GM12874 (cell line): ENCODE measurements at regions not wholly inside any gene's neighbourhood (a gene's known extent, or its start where the extent isn't known, plus 50 kb on each side); places are given as distances from the start of the nearest gene placed in this dataset.

Experiments used
- TF ChIP-seq, protein P1 (sequence below): IDR thresholded peaks from 2 replicates; pipeline ENCODE4 v1.5.1; 2011; ENCODE audit warnings: low read depth, mild to moderate bottlenecking, control low read depth, low read length, moderate library complexity; ENCODE audit not compliant: insufficient read depth

DNA sequence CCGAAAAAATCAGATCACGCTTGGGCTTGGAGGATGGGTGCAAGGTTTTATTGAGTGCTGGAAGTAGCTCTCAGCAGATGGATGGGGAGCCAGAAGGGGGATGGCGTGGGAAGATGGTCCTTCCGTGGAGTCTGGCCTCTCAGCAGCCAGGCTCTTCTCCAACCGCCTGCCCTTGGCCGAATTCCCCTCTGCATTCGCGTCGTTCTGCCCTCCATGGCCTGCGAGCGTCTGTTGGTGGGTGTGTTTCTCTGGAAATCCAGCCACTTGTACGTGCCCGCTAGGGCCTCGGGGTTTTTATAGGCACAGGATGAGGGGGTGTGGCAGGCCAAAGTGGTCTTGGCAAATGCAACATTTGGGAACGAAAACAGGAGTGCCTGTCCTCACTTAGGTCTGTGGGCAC lies 815.2 kb downstream of the TSN start:
- TF ChIP-seq, protein P1, sequence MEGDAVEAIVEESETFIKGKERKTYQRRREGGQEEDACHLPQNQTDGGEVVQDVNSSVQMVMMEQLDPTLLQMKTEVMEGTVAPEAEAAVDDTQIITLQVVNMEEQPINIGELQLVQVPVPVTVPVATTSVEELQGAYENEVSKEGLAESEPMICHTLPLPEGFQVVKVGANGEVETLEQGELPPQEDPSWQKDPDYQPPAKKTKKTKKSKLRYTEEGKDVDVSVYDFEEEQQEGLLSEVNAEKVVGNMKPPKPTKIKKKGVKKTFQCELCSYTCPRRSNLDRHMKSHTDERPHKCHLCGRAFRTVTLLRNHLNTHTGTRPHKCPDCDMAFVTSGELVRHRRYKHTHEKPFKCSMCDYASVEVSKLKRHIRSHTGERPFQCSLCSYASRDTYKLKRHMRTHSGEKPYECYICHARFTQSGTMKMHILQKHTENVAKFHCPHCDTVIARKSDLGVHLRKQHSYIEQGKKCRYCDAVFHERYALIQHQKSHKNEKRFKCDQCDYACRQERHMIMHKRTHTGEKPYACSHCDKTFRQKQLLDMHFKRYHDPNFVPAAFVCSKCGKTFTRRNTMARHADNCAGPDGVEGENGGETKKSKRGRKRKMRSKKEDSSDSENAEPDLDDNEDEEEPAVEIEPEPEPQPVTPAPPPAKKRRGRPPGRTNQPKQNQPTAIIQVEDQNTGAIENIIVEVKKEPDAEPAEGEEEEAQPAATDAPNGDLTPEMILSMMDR = no peak

DNA sequence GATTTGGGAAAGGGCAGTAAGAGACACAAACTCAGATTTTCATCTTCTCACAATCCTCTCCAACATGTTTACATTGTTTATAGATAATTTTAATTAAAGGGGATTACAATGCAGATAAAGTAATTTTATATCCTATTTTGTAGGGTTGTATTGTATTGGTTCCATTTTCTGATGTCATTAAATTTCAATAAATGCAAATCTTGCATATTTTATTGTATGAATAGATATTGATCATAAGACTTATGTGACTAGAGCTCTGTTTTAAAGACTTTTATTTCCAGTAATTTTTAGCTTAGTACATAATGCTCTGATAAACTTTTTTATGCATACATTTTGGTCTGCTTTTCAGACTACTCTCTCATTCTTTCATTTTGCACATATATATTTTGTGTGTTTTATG lies 819.6 kb downstream of the TSN start:
- TF ChIP-seq, protein P1 = no peak

DNA sequence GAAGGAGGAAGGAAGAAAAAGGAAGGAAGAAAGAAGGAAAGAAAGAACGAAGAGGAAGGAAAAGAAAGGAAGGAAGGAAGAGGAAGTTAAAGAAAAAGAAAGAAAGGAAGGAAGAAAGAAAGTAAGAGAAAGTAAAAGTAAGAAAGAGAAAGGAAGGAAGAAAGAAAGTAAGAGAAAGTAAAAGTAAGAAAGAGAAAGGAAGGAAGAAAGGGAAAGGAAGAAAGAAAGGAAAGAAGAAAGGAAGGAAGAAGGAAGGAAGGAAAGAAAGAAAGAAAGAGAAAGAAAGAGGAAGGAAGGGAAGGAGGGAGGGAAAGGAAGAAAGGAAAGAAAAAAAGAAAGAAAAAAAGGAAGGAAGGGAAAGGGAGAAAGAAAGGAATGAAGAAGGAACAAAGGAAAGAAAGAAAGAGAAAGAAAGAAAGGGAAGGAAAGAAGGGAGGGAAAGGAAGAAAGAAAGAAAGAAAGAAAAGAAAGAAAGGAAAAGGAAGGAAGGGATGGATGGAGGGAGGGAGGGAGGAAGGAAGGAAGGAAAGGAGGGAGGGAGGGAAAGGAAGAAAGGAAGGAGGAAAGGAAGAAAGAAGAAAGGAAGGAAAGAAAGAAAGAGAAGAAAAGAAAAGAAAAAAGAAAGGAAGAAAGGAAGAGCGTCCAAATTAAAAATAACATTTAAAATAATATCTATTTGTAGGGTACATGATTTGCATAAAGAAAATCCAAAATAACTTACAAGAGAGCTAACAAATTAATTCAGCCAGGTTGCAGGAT lies 827.9 kb downstream of the TSN start:
- TF ChIP-seq, protein P1 = no peak

DNA sequence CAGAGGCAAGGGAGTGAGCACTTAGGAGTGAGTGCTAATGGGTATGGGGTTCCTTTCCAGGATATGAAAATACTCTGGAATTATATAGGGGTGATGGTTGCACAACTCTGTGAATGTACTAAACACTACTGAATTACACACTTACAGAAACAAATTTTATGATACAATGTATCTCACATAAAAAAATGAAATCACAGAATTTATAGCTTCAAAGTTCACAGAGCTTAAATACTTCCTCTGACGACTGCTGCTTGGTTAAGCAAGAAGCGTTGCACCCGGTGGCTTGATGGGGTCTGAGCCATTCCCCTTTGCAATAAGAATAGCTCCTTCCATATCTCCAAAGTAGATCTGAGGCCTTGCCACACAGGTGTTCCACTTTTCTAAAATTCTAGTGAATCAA lies 835.1 kb downstream of the TSN start:
- TF ChIP-seq, protein P1 = no peak

DNA sequence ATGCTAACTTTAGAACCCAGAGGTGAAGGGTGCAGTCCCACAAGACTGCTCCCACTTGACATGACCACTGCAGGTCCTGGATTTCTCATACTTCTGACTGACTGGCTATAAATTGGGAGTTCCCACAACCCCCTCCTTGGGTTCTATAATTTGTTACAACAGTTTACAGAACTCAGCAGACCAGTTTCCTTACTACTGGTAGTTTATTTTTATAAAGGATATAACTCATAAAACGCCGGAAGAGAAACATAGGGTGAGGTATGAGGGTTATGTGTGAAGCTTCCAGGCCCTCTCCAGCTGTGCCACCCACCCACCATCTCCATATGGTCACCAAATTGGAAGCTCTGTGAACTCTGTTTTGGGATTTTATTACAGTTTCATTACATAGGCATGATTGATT lies 839.6 kb downstream of the TSN start:
- TF ChIP-seq, protein P1 = no peak

DNA sequence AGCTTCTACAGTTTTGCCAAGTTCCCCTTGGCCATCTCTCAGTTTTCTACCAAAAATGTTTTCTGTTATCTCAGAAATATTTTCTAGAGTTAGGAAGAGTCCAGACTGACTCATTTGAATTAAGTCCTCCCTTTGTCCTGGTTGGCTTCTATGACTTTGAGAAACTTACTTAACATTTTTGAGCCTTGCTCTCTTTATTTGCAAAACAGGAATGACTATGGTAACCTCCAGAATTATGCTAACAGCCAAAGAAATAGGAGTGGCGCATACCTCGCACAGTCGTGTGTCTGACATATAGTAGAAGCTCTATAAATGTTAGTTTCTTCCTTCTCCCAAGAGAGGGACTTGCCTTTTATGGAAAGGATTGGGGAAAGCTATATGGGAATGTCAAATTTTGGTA lies 841.1 kb downstream of the TSN start:
- TF ChIP-seq, protein P1 = no peak

DNA sequence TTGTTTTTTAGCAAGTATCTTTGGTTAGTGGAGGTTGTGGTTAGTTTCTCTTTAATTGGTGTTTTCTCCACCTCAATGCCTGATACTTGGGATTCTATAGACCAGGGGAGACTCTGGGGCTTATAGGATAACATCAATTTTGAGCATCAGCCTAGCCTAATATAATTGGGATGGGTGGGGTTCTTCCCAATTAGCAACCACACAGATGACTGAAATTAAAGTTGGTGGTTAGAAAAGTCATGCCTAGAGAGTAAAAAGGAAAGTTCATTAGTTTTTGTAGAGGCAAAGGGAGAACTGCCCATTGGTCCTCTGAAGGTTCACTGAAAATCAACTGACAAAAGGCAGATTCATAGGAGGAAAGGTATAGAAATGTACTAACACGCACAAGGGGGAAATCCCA lies 843.3 kb downstream of the TSN start:
- TF ChIP-seq, protein P1 = no peak
